GM21825 (cell line): ENCODE measurements at regions not wholly inside any gene's neighbourhood (a gene's known extent, or its start where the extent isn't known, plus 50 kb on each side); places are given as distances from the start of the nearest gene placed in this dataset.
A peak's percentile ranks its signal among the peaks of the same experiment; 100 is the strongest.

Experiments used
- ATAC-seq: cut with Tn5 transposase; IDR thresholded peaks from one replicate; pipeline ENCODE4 v1.9.1; 2021; ENCODE audit warnings: mild to moderate bottlenecking, moderate library complexity; ENCODE audit not compliant: unreplicated experiment

DNA sequence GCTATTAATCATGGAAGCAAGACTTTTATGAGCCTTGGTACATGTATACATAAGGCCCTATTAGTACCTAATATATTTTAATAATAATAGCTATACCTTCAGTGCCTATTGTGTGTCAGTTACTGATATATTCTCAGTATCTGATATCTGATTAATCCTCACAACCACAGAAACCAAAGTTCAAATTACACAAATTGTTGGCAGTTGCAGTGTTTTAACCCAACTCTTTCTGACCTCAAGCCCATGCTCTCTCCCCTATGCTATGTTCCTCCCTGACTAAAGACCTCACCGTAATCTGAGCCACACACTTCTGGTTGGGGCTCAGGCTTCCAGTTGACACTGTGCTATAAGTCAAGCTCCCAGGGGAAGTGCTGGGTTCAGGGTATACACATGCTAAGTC lies 214.4 kb downstream of the SPTSSA start:
- no peak for ATAC-seq

GRCh38 chr14:34246206-34246605 lies 215.8 kb downstream of the SPTSSA start:
- no peak for ATAC-seq

GRCh38 chr14:34243401-34243800 lies 218.6 kb downstream of the SPTSSA start:
- no peak for ATAC-seq

DNA sequence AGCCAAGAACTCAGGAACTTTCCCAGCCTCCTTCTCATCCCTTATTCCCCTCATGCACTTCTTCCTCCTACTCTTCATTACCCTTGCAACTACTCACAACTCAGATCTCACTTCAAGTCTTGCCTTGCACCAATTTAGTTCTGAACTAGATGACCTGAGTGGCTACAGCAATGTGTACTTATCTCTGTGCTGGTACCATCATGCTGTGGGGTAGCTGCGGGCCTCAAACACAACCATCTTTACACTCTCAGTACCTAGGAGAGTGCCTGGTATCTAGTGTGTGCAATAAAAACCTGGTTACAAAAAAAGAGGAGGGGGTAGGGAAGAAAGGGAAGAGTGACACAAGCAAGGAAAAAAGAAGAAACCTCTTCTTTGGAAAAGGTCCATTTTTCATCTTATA lies 219.0 kb downstream of the SPTSSA start:
- ATAC-seq: no peak

DNA sequence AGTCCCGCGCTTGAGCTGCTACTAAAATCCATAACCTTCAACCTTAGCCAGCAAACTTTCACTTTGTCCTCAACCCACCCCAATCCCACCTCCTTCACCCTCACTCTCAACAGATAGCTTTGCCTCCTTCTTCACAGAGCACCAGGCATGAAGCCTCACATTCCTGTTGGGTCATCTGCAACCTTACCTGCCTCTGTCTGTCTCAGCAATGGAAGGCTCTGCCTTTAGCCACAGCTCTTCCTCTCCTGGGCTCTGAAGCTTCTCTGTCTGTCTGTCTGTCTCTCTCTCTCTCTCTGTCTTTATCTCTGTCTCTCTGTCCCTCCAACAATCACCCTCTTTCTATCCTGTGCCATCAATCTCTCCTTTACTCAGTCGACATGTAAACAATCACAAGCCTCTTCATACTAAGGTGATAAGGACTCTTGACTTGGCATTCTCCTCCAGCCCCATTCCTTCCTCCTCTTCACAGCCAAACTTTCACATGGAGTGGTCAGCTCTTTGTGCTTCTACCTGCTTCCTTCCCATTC lies 220.8 kb downstream of the SPTSSA start:
- no peak for ATAC-seq

GRCh38 chr14:34238610-34239009 lies 223.4 kb downstream of the SPTSSA start:
- ATAC-seq: no peak

DNA sequence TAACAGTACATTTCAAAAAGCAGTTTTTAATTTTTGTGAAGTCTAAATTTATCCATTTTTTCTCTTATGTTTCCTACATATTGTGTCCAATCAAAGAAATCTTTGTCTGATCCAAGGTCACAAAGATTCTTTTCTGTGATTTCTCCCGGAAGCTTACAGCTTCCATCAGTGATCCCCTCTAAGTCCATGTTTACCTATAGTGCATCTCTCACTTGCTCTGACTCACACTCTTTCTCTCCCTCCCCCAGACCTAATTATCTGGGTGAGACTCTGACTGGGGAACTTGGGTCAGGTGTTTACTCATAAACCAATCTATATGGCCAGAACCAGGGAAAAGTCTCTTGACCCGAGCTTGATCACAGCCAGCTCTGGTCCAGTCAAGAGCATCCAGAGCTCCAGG lies 224.4 kb downstream of the SPTSSA start:
- no peak for ATAC-seq

DNA sequence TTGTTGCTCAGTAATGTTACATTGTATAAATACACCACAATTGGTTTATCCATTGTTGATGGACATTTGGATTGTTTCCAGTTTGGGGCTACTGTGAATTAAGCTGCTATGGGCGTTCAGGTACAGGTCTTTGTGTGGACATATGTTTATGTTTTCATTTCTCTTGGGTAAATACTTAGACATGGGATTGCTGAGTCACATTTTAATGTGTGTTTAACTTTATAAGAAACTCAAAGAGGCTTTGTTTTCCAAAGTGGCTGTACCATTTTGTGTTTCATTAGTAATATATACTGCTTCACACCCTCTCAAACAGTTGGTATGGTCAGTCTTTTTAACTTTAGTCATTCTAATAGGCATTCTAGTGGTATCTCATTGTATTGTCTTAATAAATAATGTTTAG lies 225.0 kb downstream of the SPTSSA start:
- no peak for ATAC-seq

DNA sequence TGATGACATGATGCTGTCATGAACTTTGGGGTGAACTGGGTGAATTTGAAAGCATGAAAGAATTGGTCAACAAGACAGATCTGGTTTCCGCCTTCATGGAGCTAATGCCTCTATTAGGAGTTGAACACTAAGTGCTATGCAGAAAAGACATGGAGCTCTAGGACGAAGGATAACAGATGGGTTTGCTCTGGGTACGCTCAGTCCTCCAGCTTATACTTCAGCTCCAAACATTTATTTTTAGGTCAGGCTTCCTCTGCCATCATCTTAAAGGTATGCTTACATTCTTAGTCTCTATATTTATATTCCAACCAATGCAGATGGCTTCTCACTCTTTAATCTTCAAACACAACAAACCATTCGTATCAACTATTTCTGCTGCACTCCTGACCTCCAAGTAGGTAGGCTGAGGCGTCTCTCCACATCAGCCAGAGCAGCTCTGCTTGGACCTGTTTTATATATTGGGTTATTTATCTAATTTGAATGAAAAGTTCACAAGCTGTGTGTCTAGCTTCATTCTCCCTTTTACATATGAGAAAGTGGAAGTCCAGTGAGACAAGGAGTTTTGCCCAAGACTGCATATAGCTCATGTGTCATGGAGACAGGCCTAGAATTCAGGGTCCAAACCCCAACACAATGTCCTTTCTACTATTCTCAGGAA lies 226.3 kb downstream of the SPTSSA start:
- ATAC-seq: no peak

DNA sequence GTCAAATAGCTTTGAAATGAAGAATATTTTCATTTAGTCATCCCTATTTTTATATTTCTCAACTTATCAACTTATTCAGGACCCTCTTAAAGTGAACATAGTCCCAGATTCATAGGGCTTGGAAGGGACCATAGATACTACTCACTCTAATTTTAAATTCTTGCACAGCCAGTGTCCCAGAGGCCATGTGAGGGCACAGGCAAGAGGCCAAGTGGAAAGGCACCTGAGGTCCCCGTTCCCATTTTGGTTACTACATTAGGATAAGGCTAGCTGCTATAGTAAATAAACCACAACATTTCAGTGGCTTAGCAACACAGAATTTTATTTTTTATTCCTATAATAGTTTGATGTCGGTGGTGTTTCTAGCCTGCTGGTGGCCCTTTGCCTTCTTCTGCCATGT lies 227.8 kb downstream of the SPTSSA start:
- no peak for ATAC-seq

- ATAC-seq: no peak
These were observed 228.4 kb downstream of the SPTSSA start for GRCh38 chr14:34233619-34234018.

DNA sequence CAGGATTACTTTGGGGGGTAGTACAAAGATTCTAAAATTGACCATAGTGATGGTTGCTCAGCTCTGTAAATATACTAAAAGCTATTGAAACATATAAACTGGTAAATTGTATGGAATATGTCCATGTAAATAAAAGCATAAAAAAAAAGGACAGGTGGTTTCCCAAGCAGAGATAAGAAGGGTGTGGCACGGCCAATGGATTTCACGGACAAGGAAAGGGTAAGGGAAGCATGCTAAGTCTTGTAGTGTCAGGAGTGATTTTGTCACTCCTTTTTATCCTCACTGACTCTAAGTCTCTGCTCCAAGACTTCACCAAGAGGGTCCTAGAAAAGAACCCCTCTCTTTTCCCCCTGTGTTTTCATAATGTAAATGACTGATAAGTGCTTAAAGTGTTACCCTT lies 229.2 kb downstream of the SPTSSA start:
- no peak for ATAC-seq

GRCh38 chr14:34231626-34232025 lies 230.4 kb downstream of the SPTSSA start:
- no peak for ATAC-seq

DNA sequence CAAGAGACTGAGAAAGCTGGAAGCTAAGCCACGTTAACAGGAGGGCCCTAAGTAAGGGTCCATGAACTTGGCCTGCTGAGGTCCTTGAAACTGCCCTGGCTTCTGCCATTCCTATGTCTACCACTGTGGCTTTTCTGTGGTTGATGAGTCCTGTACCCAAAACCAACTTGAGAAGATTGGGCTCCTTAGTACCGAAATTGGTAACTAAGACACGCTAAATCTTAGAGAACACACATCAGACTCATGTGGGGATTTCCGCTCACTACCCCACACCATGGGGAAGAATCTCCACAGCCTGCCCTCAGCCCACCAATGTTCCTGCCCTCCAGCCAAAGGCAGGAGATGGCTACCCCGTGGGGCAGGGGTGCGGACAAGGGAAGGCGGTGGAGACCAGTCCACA lies 232.9 kb downstream of the SPTSSA start:
- ATAC-seq: no peak

DNA sequence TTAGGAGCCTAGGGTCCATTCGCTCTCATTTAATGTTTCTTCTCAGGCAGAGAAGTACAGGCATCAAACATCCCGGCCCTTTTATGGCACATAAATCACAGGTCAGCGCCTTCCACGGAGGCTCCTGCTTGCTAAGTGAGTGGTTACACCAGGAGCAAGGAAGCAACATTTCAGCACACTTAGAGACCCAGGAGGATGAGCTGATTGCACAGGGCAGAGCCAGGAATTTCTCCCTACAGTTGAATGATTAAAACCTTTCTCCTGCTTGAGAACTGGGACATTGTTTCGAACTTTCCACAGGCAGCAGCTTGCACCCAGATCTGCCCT lies 233.4 kb downstream of the SPTSSA start:
- no peak for ATAC-seq

- peak; percentile 97 for ATAC-seq
These were observed 234.0 kb downstream of the SPTSSA start for GRCh38 chr14:34227834-34228649.

DNA sequence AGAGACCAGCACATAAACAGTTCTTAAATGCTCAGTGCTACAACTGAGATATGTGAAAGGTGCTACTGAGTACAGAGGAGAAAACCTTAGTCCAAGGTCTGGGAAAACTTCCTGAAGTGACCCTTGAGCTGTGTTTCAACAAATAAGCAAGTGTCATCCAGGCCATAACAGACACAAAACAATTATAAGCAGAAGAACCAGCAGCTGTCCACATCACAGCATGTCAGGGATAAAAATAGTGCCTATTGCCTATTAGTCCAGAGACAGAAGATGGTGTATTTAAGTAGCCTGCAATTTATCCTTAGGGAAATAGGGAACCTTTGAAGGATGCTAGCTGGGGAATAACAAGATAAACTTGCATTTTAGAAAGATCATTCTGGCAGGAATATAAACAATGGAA lies 237.8 kb downstream of the SPTSSA start:
- ATAC-seq: no peak

GRCh38 chr14:34223373-34224148 lies 238.5 kb downstream of the SPTSSA start:
- ATAC-seq: no peak

GRCh38 chr14:34222867-34223266 lies 239.2 kb downstream of the SPTSSA start:
- no peak for ATAC-seq

GRCh38 chr14:34222122-34222521 lies 239.9 kb downstream of the SPTSSA start:
- ATAC-seq: no peak

GRCh38 chr14:34220921-34221320 lies 241.1 kb downstream of the SPTSSA start:
- ATAC-seq: peak; percentile 90

DNA sequence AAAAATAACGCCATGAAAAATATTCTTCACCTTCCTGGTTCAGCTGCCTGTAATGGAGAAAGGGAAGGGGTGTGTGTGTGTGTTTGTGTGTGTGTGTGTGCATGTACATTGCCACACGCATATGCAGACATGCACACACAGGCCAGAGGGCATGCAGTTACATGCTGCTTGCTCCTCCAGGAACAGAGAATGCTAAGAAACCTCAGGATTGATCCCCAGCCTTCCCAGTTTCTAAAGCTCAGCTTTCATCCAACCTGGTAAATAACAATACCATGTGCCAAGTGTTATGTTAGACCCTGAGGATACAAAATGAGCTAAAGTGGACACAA lies 241.7 kb downstream of the SPTSSA start:
- no peak for ATAC-seq
